Lung microvascular endothelial cell (primary cell): ENCODE measurements at regions not wholly inside any gene's neighbourhood (a gene's known extent, or its start where the extent isn't known, plus 50 kb on each side); places are given as distances from the start of the nearest gene placed in this dataset.

Experiments used
- DNase-seq, 2 donors: peaks; one replicate each; pipeline versions ENCODE4 v3.0.0 to v3.0.0-alpha.2; 2010; ENCODE audit warnings: low read depth in 2 of 2

DNA sequence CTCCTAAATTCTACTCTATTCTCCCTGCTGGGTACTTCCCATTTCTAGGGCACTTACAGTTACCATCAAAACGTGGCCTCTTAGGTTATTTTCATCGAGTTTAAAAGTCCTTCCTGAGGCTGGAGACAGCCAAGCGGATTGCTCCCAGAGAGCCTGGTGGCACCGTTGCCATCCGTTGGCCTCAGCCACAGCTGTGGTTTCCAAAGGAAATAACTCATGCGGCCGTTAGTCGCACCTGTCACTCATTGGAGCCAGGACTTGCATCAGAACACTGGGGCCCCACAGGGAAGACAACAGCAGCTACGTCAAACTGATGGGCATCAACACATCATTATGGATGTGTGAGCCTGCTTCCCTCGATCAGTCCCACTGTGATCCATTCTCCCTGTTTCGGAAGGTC, 453.4 kb downstream of the BCL11A start:
- DNase-seq = no peak

DNA sequence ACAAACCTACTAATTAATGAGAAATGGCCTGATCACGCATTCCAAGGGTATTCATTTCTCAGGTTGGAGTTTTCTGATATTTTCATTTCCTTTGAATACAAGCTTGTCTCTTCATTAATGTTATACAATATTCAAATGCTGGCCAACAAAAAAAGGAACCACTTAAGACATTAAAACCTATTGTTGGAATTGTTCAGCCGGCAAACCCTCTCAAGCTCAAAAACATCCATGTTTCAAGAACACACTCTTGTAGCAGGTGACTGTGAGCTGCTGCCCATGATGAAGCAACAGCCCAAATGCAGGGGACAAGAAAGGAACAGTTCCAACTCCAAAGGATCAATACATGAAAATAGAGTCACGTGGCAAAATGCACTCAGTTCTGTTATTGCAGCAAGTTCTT, 454.5 kb downstream of the BCL11A start:
- DNase-seq = no peak

DNA sequence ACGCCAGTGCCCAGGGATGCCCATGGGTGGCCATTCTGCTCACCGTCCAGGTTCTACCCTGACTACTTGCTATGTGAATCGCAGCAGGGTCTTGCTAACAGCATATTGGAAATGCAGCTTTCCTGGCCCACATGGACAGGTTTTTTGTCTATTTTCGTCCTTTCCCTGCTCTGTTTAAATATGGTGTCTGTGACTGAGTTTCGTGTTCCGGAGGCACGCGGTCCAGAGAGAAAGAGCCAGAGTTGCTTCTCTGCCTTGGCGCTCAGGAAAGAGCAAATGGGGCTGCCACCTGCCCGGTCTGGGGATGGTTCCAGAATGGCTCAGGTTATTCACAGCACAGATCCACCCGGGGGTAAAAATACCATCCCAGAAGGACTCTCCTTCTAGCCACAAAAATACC, 456.2 kb downstream of the BCL11A start:
- no peak for DNase-seq

DNA sequence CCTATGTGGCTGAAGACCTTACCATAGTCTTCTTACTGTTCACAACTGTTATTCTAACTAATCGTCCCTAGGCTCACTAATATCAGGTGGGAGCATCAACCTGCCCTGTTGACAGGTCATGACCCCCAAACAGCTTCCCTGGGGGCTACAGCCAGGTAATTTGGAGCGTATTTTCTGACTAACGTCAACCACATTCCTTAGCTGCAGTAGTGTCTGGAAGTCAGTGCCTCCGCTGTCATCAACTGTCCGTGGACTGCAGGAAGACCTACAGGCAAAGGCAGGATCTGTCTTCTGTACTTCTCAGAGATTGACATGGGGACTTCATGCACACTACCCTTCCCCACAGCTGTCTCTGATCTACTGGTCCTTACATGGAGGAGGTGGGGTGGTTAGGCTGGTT, 456.9 kb downstream of the BCL11A start:
- no peak for DNase-seq

DNA sequence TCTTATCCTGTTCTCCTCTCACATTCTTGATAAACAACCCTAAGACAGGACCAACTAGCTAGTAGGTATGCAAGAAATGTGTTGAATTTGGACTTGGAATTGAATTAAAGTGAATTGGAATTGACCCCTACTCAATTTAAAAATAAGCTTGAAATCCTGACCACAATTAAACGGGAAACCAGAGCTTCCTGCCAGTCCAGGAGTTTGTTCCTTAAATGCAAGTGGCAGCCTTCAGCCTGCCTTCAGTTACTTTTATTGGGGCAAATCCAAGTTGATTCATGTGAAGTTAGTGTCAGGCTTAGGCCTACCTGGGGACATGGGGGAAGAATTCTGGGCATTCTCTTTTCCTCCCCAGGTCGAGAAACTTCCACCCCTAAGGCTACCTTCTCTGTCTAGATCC, 457.6 kb downstream of the BCL11A start:
- no peak for DNase-seq

DNA sequence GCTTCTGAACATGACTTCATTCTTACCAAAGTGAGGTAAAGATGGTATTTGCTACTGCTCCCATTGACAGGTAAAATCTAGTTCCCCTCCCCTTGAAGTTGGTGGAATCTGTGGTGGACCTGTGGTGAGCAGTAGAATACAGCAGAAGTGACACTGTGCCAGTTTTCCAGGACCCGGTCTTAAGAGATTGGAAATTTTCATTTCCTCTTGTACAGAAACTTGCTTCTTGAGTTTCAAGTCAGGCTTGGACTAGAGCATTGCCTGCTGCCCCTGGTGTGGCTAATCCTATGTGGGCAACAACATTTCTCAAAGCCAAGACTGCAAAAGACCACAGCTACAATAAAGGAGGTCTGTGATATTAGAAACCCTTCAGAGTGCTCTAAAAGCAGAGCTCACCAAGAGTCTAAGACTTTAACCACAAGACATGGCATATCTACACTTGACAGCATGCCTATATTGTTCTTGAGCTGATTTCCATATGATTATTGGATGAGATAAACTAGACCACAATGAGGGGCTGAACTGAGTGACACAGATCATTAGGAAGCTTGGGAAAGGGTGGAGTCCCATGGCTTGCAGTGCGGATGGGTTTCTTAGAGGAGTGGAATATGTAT, 458.1 kb downstream of the BCL11A start:
- DNase-seq = no peak

DNA sequence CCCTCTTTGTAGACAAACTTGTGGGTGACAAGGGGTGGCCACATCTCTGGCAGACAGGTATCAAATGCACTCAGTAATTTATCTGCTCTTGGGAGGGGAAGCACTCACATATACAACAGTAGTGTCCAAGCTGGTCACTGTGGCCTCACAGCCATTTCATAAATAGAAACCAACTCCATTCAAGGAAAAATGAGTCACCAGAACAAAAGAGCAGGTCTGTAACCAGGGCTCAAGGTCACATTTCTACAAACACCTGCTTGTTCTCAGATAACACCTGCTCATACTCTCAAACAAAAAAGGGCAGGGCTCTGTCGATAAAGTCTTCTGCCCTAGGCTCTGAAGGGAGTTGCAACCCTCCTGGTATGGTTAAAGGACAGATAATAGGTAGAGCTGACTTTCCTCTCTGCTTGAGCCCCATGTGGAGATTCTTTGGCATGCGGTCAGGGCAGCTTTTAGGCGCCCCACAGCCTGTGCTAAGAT, 459.0 kb downstream of the BCL11A start:
- DNase-seq = no peak

DNA sequence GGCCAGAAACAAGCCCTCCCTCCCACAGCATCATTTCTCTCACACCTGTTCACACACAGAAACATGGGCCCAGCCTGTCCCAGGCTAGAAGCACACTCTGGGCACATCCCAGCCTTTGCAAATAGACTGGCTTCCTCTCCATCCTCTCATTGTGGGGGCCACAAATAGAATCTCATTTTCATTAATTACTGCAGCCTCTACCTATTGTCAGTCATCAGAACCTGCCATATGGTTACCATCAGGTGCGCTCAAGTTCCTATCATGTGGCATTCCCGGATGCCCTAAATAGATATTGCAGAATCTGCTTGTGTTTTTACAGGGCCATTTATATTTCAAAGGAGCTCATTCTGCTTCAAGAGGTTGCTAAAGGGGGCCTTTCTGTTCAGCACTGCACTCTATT, 460.7 kb downstream of the BCL11A start:
- no peak for DNase-seq

DNA sequence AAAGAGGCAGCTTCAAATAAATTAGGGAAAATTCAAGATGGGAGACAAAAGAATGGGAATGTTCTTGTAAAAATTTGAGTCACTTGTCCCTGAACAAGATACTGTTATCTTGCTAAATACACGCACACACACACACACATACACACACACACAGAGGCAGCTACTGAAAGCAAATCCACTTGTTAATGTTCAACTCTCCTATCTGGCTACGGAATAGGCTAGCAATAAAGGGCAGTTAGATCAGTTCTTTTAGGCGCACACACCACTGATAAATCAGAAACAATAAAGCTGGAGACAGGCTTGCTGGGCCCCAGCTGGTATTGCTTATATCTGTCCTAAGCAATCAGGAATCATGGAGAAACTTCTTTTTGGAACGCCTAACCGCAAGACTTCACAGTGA, 461.6 kb downstream of the BCL11A start:
- DNase-seq = no peak

DNA sequence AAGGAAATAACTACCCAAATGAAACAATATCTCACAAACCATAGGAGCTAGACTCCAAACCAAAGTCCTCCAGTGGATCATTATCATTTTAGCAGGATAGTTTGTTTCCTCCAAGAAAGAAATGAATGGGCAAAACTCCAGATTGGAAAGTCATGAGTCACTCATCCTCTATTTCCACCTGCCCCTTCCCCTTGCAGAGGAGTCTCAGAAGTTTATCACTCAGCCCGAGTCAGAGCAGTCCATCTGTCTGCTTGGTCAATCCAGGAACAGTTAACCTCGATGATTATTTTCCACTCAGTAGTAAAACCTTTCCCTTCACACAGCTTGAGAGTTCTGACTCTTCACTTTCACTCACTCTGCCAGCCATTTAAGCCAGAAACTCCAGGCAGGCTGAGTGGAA, 462.2 kb downstream of the BCL11A start:
- DNase-seq = no peak

DNA sequence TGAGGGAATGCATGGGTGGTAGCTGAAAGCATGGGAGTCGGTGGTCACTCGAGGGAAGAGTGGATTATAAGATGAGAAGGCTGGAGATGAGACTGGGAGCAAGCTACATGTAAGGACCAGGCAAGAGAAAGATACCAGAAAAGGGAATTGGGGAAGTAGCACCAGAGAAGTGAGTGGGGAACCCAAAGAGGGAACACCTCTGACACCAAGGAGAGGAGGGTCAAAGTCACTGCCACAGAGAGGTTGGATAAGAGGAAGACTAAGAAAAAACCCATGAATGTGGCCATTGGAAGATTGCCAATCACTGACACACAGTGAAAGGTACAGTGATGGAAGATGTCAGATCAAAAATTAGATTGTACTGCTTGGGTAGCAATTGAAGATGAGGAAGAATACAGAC, 473.9 kb downstream of the BCL11A start:
- DNase-seq = no peak

DNA sequence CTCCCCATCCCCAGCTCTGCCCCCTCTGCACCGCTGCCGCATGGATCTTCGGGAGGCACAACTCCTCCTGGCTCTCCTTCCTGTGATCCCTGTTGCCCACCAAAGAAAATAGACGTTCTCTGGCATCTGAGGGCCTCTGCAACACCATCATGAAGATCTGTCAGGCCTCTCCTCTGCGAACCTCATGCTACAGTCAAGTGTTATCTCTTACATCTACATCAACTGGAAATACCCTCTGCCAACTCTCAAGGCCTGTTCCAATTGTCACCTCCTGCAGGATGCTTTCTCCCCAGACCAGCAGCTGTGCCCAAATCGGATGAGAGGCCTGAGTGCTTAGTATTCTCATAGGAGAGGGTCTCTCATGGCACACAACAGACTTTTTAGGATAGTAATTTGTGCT, 478.4 kb downstream of the BCL11A start:
- no peak for DNase-seq

DNA sequence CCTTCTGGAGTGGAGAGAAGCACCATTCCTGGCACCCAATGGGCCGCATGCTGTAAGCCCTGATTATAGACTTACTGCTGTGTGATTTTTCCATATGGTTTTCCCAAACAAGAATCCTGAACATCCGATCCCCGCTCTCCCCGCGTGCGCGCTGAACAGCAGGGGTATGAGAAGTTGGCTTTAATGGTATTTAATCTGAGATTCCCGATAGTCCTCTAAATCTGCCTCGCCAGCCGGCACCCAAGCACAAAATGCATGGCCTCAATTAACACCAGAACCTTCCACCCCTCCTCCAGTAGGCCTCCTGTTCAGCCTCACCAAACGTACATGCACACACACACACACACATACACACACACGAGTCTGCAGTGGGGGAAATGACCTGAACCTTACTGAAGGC, 480.3 kb downstream of the BCL11A start:
- DNase-seq = no peak

DNA sequence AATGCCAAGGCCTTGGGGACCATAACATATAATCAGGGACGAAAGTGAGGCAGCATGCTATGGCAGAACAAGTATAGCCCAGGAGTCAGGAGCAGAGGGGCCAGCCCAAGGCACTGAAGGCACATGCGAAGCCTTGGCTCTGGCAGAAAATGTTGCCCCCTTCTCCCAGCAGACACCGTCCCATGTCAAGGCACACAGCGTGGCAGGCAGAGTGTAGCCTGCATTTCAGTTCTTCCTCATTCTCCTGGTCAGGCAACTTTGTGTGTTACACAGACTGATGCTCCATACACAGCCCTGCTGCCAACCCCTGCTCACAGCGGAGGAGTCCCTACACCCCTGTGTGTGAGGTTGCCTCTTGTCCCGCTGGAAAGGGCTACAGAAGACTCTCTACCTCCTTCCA, 480.8 kb downstream of the BCL11A start:
- DNase-seq = no peak

DNA sequence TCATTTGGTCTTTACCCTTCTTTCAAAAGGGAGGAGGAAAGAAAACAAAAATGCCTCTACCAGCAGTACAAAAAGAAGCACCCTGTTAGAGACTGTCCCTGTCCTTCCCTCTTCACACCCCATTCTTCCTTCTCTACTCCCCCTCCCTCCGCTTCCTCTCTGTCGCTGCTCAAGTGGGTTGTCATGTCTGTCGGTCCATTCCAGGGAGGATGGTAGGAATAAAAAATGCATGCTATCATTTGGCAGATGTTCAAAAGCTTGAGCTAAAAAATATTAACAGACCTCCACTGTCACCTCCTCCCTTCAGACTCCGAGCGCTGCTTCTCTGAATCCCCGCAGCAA, 482.0 kb downstream of the BCL11A start:
- no peak for DNase-seq

DNA sequence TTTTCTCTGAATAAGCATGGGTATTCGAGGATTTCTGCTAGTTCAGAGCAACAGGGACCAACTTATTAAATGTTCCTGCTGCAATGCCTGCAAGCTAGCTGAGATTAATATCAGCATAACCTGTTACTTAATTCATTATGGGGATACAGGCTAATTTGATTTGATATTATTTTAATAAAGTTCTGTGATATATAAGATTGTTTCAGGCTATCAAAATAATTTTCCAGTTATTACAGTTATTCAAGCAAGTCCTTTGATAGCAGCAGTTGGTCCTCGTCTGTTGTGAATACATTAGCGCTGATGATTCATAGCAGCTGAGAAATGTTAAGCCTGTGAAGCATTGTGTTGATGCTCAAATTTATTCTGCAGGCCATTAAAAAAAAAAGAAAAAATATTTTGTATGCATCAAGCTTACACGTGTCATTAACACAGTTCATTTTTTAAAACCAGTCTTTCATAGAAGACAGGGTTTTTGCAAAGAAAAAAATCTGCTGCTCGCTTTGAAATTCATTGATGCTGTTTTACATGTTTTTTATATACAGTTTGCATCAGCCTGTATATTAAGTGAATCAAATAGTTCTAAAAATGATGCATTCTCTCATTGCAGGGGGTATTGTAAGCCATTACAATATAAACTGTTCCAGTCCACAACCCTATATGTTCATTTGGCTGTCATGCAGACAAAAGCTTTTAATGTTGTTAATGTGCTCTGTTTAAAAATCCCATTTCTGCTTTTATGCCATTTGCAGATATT, 482.5 kb downstream of the BCL11A start:
- DNase-seq = no peak

DNA sequence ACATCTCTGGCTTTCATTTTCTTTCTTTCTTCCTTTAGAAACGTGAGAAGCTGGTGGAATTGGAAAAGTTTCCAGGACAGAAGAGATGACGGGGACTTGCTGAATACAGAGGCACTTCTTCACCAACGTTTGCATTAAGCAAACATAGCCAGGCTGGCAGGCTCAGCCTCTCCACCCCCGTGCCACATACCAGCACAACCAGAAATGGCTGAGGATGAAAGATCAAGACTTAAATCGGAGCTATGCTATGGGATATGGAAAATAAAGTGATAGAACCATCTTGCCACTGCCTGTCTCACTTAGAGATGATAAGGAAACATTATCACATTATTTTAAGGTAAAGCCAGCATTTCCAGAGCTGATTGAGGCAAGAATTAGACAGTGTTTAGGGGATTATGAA, 483.3 kb downstream of the BCL11A start:
- no peak for DNase-seq

DNA sequence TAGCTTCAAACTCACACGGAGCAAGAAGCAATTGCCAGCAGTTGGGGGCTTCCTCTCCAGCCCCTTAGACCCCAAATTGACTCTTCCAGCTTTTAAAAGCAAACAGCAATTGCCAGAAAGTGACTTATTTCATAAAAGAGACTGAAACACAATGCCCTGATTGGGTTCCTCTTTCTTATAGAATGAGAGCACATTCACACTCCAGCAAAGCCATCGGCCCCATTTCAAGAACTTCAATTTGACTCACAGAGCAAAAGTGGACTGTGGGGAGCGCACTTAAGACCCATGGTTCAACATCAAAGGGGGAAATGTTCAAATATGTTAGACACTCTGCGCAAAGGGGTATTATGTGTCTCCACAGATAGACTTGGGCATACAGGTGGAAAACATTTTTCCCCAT, 484.7 kb downstream of the BCL11A start:
- no peak for DNase-seq

DNA sequence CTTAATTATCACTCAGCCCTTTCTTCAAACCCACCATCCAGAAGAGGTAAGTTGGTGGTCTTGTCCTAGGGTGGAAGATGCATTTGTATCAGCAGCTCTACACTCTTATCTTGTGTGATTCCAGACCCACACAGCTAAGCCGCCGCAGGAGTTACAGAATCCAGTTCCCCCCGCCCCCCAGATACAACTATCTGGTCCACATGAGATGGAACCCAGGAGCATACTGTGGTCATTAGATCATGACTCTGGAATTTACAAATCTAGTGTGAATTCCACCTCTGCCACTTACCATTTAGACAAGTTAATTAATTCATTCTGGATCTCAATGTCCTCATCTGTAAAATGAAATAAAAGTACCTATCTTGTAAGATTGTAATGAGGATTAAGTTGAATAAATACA, 486.4 kb downstream of the BCL11A start:
- DNase-seq = no peak

DNA sequence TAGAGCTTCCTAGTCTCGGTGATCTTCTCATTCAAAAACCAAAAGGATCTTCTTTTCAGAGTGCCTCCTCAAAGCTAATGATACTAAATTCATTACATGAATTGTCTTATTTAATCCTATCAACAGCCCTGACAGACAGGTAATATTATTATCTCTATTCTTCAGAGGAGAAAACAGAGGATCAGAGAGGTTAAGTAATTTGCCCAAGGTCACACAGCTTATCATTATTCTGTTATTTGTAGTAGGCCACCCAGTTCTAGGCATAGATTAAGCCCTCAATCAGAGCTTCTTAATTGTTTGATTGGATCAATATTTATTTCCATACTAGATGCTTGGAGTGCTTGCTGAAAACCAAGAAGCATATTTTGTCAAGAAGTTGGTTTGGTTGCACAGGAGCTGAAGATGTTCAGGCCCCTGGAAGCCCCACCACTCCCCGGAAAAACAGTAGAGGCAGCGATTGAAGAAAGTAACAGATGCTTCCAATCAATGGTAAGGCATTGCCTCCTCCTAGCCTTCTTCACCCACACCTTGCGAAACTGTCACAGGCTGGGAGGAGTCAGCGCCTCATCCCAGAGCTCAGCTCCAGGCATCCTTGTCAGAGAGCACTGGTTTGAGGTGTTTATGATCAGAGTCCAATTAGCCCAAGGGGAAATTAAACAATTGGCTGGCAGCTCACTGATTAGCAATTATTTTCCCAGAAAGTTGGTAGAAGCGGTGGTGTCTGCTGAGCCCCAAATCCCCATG, 487.2 kb downstream of the BCL11A start:
- DNase-seq = no peak

DNA sequence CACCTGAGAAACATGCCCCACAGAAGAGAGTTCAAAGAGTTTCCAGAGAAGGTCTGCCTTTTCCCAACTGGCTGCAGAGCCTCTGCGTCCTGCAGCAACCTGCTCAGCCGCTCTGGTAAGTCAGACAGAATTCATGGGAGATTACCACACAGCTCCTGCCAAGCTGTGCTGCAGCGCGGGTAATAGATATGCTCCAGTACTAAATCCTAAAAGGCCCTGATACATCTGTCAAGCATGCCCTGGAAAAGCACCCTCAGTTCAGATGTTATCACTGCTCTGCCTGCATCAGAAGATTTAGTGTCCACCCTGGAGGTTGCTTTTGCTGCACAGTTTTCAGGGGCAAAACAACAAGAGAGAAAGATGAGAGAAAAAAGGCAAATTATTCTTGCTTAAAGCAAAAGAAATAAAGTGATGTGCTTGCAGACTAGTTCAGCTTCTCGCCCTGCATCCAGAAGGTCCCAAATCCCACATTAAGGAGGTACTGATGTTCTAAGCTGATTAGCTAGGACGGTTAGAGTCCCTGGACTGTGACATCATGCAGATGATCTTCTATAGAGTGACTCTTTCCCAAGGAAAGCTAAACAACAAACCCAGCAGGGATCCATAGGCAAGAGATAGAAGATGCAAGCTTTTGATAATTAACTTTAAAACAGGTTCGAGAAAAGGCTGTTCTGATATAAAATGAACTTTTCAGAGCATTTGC, 488.6 kb downstream of the BCL11A start:
- no peak for DNase-seq

DNA sequence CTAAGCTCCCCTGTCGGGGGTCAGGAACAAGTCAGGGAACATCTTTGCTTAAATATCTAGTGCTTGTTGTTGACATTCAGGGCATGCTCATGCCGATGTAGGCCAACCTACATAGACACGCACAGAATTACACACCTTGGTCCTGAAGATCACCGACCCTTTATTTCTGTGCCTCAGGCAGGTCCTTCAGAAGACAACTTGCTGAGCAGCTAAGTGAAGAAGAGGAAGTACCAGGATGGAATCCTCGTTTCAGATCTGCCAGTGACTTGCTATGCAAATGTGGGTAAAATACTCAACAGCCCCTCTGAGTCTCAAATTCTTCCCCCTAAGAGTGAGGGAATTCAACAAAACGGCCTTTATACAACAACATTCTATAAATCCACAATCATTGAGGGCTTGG, 494.7 kb downstream of the BCL11A start:
- DNase-seq = no peak
